ENCODE measurements at regions not wholly inside any gene's neighbourhood (a gene's known extent, or its start where the extent isn't known, plus 50 kb on each side); places are given as distances from the start of the nearest gene placed in this dataset.
A peak's percentile ranks its signal among the peaks of the same experiment; 100 is the strongest.
"Not testable (repeated sequence)": the region's sequence is repeated elsewhere in the genome, so short reads cannot be mapped to it uniquely, and the experiment has no call there.

DNA sequence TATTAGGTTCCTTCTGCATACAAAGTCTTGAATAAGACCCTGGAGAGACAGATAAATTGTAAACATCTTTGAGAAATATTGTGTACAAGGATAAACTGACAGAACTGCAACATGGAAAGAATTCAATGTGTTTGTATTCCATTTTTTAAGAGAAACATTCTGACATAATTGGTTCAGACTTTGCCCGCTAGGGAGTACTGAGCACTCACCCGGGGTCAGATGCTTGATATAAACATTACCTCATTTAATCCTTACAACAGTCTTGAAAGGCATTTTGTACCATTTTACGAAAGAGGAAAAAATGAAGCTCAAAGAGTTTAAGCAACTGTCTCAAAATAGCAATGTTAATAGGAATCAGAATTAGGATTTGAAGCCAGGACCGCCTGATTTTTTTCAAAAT, 416.7 kb upstream of the CRIM1 start:
- no peak for DNase-seq (ENCODE audit: low spot score)

DNA sequence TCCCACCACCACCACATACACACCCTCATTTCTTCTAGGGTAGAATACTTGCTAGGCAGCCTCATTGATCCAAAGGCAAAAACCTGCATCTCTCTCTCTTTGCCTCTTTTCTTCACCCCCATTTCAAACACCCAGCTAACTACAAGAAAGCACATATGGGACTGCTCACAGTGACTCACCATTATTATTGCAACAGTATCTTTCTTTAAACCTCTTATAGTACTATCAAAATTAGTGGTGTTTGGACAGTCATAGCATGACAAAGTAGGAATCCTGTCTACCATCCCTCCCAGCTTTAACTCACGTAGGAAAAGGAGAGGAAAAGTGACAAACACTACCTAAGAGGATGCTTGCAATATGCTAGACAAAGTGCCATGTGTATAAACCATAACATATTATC, 422.5 kb upstream of the CRIM1 start:
- no peak for DNase-seq (ENCODE audit: low spot score)

DNA sequence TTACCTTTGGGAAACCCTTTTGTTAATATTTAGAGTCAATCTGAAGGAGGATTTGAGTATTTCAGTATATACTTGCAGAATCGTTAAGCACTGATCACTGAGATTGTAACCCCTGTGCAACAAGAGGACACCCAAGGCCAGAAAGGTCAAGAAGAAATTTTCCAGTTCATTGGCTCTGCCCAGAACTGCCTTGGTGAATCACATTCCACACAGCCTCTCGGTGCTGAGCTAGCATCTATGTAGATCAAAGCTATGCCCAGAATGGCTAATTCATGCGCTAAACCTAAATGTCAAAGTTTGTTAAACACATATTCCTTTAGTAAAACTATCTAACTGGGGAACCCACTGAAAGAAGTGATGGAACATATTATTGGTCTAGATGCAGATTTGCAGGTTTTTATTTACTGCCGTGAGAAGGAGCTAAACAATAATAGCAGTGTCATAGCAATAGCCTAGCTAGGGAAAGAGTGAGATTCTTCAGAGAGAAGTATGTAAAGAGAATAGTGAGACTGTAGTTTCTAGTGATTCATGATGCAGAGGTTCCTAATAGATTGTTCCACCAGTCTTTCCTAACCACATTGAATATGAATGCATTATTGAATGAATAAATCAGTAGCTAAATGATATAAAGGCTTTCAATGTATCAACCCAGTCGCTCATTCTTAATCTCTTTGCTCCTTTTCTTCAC, 423.2 kb upstream of the CRIM1 start:
- DNase-seq (ENCODE audit: low spot score) = no peak

DNA sequence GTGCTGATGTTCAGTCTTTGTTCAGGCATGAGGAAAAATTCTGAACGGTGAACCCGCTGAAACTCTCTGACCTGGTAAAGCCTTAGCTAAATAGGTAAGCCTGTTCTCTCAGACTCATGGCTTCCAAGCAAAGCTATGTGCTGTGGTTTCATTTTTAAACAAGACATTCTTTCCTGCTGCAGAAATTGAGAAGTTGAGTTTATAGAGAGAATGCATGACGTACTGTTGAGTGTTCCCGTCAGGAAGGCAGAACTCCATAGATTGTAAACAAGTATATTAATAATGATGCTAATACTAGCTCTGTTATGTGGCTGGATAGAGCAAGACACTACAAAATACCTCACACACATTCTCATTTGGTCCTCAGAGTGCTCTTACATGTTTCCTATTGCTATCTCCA, 424.0 kb upstream of the CRIM1 start:
- no peak for DNase-seq (ENCODE audit: low spot score)

DNA sequence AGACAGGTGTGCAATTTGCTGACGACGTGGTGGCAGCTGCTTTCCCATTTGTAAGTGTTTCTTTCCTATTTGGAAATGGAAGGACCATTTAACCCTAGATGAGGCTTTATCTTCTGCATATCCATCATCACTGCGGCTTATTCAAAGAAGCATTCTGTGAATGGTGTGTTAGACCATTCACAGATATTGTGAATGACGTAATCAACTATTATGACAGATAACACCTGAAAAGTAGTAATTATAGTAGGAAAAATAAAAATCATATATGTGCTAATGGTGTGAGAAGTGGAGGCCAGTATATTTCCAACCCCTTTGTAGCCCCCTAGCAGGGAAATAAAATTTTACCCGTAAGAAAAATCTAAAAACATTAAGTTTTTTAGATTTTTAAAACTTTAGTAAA, 424.5 kb upstream of the CRIM1 start:
- no peak for DNase-seq (ENCODE audit: low spot score)

DNA sequence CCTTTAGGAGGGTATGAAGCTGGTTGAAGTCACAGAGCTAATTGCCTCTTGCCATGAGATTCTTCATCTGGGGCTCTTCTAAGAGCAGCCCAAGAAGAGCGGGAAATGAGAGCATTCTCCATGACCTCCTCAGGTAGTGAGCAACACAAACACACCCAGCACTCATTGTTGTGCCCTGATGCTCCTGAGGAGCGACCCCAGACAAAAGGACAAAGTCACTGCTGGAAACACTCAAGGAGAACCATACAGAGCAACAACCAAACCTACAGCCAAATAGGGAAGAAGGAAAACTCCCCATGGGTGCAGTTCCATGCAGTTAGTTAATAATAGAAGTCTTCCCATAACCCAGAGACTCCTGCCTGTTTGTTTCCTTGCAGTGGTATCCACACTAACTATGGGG, 426.0 kb upstream of the CRIM1 start:
- no peak for DNase-seq (ENCODE audit: low spot score)

DNA sequence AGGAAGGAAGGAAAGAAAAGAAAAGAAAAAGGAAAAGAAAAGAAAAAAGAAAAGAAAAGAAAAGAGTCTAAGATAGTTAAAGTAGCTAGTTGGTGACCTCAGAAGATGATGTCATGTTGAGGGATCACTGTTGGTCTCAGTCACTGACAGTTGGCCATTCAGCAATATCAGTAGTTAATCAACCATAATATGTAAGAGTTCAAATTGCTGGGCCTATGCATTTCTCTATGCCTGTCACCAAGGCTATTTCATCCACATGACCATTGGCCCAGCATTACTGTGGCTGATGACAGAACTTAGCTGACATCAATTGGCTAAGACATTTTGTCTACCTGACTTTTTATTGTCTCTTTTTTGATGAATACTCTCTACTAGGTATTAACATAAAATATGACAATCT, 435.5 kb upstream of the CRIM1 start:
- DNase-seq (ENCODE audit: low spot score) = no peak

DNA sequence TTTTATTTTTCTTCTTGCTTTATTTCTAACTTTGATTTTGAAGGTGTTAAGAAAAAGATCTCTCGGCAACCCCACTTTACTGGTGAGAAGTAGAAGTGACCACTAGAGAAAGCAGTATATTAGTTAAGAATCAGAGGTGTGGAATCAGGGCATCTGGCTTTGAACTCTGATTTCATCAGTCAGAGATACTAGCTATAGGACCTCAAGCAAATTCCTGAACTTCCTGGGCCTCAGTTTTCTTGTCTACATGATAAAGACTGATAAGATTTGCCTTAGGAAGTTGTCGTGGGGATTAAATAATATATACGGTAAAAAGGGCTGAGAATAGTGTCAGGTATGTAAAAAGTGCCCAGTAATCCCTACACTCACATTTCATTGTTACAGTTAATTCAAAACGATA, 440.3 kb upstream of the CRIM1 start:
- DNase-seq (ENCODE audit: low spot score) = no peak

DNA sequence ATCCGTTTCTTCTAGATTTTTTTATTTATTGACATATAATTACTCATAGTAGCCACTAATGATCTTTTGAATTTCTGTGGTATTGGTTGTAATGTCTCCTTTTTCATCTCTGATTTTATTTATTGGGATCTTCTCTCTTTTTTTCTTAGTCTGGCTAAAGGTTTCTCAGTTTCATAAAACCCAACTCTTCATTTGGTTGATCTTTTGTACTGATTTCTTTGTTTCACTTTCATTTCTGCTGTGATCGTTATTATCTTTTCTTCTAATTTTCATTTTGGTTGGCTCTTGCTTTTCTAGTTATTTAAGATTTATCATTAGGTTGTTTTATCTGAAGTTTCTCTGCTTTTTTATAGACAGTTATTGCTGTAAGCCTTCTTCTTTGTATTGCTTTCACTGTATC, 463.6 kb upstream of the CRIM1 start:
- no peak for DNase-seq (ENCODE audit: low spot score)

DNA sequence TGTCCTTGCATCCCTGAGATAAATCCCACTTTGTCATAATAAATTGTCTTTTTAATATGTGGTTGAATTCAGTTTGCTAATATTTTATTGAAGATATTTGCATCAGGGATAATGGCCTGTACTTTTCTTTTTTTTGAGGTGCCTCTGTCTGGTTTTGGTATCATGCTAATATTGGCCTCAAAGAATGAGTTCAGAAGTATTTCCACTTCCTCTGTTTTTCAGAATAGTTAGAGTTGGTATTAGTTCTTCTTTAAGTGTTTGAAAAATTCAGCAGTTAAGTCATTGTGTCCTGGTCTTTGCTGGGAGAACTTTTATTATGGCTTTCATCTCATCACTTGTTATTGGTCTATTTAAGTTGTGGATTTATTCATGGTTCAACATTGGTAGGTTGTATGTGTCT, 464.1 kb upstream of the CRIM1 start:
- no peak for DNase-seq (ENCODE audit: low spot score)

DNA sequence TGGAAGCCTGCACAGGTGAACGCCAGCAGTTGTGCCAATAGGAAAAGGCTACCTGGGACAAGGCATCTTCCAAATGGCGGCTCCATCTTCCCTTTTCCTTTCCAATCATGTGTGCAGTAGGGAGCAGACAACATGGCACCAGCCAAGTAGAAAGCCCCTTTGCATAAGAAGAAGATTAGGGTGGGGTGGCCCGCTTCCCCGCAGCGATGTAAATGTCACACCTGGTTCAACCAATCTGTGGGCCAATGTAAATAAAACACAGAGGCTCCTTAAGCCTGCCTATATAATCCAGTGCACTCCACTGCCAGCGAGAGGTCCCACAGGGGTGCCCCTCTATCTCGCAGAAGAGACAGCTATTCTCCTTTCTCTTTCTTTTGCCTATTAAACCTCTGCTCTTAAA, 468.4 kb upstream of the CRIM1 start:
- no peak for DNase-seq (ENCODE audit: low spot score)

DNA sequence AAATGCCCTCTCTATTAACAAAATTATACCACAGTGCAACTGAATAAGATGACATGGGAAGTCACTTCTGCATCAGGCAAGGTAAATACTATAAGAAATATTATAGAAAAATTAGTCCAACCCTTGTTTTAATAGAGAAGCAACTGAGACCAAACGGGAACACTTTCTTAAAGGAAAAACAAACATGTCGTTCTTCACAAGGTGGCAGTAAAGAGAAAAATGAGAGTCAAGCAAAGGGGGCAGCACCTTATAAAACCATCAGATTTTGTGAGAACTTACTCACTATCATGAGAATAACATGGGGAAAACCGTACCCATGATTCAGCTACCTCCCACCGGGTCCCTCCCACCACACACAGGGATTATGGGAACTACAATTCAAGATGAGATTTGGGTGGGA, 481.7 kb upstream of the CRIM1 start:
- peak; percentile 10 for DNase-seq (ENCODE audit: low spot score)

DNA sequence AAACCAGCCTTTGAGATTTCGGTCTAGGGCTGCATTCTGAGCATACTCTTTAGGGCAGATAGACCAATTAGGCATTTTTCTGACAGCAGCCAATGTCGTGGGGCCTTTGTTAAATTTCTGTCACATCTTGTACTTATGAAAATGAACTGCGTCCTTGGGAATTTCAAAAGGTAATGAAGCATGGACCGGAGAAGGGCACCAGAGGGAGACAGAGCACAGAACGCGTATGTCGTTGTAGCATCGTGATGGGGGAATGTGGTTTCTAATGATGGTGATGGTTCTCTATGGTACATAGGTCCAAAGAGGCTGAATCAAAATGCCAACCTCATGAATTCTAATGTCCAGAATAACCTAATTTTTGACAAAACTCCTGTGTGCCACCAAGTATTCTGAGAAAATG, 483.9 kb upstream of the CRIM1 start:
- DNase-seq (ENCODE audit: low spot score) = peak; percentile 8

DNA sequence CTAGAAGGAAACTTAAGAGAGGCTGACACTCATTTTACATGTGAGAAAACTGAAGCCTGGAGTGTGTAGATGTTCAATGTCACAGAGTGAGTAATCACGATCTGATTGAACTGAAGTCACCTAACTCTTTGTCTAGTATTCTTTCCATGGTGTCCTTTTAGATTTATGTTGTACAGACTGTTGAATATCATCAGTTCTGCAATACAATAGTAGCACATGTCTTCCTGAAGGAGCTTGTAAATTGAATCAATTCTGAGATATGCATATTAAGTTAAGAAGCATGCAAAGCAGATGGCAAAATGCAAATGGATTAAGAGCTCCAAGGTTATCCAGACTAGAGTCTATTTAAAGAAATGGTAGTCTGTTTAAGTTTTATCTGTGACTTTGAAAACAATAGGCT, 484.9 kb upstream of the CRIM1 start:
- no peak for DNase-seq (ENCODE audit: low spot score)

DNA sequence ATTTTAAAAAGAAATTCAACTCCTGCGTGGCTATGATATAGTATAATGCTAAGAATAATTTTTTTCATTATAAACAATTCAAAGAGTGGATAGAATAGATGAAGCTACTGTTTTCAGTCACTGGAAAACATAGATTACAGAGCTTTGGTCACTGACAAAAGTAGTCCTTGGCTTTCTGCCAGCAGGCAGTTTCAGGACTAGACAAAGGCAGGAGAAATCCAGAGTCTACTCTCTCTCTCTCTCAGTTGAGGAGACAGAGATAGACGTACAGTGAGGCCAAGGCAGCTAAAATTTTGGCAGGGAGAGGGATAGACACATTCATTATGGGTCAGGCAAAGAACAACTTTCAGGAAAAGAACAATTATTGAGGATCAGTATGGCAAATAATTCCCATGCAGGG, 491.4 kb upstream of the CRIM1 start:
- DNase-seq (ENCODE audit: low spot score) = no peak

DNA sequence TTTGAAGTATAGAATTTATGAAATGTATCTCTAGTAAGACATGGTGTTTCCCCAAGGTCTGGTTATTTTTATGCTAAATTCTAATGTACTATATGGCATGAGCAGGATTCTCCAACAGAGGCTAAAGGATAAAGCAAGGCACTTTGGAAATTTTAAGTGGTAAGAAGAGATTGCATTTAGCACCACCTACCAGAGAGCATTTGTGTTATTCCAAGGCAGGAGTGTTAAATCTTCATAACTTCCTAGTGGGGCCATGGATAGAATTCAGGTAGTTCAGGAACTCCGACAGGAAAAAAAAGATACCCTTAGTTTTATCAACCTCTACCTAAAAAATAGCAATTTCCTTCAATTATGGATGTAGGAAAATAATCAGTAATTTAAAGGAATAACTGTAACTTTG, 497.4 kb upstream of the CRIM1 start:
- DNase-seq (ENCODE audit: low spot score) = no peak

DNA sequence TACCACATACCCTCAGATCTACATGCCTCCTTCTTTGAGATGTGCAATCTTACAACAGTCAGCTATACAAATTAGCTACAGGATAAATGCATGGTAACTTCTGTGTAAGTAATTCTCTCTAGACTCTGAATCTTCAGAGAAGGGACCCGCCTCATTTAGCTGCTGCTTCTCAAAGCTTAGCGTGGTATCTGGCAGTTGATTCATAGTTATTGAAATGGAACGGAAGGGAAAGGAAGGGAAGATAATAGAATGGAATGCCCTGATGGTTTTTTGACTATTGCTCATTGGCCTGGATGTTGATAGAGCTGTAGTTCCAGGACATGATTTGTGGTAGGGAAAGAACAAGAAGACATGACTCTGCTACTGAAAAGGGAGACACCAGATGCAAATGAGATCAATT, 498.1 kb upstream of the CRIM1 start:
- no peak for DNase-seq (ENCODE audit: low spot score)

DNA sequence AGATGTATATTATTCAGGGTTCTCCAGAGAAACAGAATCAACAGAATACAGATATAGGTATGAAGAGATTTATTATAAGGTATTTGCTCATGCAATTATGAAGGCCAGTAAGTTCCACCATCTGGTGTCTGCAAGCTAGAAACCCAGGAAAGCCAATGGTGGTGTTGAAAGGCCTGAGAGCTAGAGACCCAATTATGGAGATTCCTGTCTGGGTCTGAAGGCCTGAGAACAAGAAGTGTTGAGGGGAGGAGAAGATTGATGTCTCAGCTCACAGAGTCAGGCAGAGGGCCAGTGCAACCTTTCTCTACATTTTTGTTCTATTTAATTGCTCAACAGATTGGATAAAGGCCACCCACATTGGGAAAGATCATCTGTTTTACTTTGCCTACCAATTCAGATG, 524.2 kb upstream of the CRIM1 start:
- DNase-seq (ENCODE audit: low spot score) = no peak

DNA sequence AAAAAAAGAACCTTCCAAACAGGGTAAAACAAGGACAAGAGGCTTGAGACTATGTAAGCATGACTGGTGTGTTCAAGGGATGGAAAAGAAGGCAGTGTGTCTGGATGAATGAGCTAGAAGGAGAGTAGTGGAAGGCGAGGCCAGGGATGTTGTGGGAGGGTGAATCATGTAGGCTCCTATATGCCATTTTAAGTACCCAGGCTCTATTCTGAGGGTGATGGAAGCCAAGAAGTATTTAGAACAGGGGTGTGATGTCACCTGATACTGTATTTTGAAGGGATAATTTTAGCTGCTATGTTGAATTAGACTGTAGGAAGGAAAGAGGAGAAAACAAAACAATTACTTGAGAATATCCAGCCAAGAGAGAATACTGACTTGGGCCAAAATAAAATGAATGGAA, 524.7 kb upstream of the CRIM1 start:
- no peak for DNase-seq (ENCODE audit: low spot score)

DNA sequence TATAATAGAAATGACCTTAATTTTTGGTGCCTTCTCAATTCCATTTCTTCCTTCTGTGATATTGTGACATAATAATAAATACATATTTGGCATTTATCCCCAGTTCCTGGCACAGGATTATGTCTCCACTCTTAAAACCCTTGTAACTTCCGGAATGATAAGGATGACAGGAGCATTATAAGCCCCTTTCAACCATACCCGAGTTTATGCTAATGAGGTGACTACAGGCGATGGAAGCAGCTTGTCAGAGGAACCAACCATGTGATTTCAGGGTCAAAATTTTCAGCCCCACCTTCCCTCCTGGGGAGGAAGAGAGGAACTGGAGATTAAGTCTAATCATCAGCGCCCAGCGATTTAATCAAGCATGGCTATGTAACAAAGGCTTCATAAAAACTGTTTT, 528.5 kb upstream of the CRIM1 start:
- no peak for DNase-seq (ENCODE audit: low spot score)

DNA sequence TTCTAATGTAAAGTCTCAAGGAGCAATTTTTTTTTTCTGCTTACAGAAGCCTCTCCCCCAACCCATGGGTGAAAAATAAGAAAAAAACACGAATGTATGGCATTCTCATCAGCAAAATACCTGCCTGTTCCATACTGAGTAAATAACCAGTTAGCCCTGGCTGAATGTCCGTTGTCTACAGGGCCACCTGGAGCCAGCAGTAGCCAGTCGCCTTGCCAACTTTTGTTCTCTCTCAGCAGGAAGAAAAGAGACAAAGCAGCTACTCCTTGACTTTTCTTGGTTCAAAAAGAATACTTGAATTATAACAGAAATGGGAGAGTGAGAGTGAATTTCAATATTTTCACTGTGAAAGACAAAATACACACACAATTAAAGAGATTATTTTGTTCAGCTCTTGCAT, 532.9 kb upstream of the CRIM1 start:
- no peak for DNase-seq (ENCODE audit: low spot score)

DNA sequence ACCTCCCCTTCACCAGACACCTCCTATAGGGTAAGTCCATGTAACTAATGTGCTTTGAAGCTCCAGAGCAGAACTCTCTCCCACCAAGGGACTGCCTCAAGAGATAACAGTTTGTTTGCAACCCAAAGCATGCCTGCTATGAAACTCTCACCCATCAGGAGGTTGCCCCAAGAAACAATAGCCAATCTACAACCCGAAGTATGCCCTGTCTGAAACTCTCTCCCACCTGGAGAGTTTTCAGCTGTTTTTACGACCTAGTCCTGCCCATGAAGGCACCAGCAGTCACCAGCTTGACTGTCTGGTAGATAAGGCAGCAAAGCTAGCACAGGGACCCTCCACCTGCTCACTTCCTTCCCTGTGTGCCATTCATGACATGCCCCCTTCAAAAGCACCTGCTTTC, 533.9 kb upstream of the CRIM1 start:
- DNase-seq (ENCODE audit: low spot score) = no peak

DNA sequence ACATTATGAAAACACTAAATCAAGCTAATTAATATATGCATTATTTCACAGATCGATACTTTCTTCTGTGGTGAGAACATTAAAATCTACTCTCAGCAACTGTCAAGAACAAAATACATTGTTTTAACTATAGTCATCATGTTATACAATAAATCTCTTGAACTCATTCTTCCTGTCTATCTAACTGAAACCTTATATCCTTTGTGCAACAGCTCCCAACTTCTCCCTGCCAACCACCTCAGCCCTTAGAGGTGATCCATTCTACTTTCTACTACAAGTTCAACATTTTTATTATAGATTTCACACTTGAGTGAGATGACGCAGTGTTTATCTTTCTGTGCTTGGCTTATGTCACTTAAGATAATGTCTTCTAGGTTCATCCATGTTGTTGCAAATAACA, 535.2 kb upstream of the CRIM1 start:
- DNase-seq (ENCODE audit: low spot score) = no peak

DNA sequence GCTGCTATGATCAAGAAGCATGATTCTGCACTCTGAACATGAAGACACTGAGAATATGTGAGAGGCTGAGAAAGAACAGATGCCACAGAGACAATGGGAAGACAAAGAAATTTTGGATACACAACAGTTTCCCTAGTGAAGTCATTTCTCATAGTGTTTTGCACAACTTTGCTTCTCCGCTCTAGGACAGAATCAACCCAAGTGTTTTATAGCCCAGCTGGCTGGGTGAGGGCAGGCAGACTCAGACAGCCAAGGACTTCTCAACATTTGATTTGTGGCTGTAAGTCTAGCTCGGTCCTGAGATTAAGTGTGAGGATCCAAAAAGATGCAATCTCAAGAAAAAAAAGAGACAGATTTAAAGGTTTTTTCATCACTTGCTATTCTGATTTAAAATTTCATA, 536.5 kb upstream of the CRIM1 start:
- no peak for DNase-seq (ENCODE audit: low spot score)

DNA sequence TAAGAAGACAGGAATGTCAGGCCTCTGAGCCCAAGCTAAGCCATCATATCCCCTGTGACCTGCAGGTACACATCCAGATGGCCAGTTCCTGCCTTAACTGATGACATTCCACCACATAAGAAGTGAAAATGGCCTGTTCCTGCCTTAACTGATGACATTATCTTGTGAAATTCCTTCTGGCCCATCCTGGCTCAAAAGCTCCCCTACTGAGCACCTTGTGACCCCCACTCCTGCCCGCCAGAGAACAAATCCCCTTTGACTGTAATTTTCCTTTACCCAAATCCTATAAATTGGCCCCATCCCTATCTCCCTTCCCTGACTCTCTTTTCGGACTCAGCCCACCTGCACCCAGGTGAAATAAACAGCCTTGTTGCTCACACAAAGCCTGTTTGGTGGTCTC, 537.2 kb upstream of the CRIM1 start:
- not testable (repeated sequence) for DNase-seq (ENCODE audit: low spot score)
